ENCODE measurements at regions not wholly inside any gene's neighbourhood (a gene's known extent, or its start where the extent isn't known, plus 50 kb on each side); places are given as distances from the start of the nearest gene placed in this dataset.

DNA sequence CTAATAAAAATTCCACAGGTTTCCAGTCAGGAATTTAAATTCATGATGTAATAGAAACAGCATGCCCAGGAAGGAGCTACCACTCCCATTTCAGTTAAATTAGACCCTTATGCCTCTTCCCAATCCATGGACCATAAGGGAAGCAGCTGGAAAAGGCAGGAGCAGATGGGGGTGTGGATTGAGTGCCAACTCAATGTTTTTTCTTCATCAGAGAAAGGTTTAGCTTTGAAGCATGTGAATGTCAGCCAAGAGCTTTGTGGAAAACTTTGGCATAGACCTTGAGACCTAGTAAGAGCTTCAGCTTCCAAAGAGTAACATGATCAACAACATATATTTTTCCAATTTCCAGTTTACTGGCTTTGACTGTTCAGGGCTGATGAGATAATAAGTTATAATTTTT, 2139.9 kb downstream of the PCDH9 start:
- TF ChIP-seq, protein P1, sequence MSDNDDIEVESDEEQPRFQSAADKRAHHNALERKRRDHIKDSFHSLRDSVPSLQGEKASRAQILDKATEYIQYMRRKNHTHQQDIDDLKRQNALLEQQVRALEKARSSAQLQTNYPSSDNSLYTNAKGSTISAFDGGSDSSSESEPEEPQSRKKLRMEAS (IDR thresholded peaks at IDR 0.05): no peak
- TF ChIP-seq EP300 (IDR thresholded peaks at IDR 0.05; ENCODE audit: borderline replicate concordance) (no peak), FOXM1 (IDR thresholded peaks at IDR 0.05; ENCODE audit: borderline replicate concordance, low read depth) (no peak), RAD21 (IDR thresholded peaks at IDR 0.05; ENCODE audit: low read depth) (no peak), CREB1 (IDR thresholded peaks at IDR 0.05; ENCODE audit: low read depth) (no peak)
